ENCODE measurements at regions not wholly inside any gene's neighbourhood (a gene's known extent, or its start where the extent isn't known, plus 50 kb on each side); places are given as distances from the start of the nearest gene placed in this dataset.

DNA sequence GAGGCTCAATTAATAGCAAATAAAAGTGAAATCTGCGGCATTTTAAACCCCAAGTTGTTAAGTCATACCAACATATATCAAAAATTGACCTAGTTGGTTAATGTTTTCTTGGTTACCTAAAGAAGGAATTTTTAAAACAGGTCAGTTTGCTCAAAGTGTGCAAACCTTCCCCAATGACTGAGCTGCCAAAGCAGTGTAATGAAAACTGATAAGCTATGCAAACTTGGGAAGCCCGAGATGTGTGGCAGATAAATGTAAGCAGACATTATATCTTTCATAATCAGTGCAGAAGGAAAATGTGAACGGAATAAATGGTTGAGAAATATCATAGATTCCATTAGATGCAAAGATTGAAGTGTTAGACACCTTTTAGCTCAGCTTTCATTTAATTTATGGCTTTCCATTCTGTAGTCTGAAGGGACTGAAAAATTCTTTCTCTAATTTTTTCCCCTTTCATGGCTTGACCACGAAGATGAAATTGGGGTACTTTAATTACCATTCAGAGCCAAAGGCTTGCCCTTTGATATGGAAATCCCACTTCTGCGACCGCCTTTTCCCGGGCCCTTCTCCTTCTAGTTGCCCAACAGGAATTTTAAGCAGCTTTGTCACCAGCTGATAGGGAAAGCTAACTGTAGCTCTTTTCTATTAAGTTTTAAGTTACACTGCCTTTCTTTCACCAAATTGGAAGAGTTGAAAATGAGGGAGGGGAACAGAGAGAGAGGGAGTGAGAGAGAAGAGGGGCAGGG is 306.6 kb upstream of the SOX5 start:
- no peak for DNase-seq

DNA sequence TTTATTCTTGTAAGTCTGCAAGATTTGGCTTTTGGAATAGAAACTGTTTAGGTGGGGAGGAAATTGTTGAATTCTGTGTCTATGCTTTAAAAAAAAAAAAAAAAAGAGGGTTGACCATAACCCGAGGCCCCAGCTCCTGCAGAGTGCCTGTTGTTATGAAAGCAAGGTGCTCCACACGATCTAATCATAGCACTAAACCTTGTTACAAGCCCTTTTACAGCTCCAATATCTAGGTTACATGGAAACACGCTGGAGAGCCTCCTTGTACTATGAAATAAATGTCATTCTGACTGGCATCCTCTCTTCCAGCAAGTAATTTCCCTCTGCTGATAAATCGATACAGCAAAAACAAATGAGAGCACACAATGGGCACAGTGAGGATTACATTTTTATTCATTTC is 303.1 kb upstream of the SOX5 start:
- no peak for DNase-seq

DNA sequence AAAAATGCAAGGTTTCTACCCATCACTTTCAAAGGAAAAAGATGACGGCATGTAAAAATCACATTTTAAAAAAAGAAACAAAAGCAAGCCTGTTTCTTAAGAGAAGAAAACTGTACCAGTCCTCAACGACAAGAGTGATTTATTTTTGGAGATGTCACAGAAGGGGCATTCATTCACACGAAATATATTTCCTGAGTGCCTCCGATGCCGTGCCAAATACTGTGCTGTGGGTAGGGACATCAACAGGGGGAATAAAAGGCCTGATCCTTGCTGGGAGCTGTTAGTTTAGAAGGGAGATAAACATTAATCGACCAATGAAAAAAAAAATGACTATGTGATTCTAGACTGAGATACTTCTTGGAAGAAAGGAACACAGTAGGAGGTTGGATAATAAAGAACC is 297.5 kb upstream of the SOX5 start:
- no peak for DNase-seq

DNA sequence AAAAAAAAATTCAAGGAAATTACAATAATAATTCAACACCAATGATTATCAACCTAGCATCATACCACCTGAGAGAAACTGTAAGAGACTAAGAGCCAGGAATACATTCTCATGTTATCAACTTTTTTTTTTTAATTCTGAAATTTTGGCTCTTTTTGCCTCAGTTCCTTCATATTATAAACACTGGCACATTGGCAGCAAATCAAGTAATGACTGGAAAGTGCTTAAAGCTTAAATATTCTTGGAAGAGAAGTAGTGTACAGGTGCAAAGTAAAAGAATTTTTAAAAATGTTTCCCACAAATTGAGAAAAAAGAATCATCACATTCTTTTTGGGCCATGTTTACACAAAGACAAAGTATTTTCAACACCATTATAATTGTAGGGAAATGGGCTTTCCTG is 296.9 kb upstream of the SOX5 start:
- DNase-seq: no peak

DNA sequence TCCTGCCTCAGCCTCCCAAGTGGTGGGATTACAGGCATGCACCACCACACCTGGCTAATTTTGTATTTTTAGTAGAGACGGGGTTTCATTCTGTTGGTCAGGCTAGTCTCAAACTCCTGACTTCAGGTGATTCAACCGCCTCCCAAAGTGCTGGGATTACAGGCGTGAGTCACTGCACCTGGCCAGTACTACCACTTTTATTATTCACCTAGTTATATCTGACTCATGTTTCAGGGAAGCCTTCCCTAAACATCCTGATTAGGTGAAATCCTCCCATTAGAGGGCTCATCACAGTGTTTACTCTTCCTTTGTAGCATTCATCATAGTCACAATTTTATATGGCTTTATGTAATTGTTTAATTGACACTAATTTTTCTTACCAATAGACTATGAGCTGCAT is 295.3 kb upstream of the SOX5 start:
- no peak for DNase-seq

DNA sequence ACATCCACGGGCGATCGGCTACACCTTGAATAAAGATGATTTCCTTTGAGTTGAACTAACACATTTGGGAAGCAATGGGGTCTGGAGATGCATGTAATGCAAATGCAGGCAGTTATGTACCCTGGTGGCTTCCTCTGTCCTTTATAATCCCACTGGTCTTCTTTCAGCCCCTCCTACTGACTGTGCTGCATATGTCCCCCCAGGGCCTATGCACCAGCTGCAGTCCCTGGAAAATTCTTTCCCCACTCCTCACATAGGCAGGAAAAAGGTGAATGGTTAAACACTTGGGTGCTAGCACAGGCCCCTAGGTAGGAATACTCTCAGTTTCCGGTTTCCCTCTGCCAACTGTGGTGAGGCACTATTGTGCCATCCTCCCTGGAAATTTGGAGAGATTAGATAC is 294.8 kb upstream of the SOX5 start:
- DNase-seq: no peak

DNA sequence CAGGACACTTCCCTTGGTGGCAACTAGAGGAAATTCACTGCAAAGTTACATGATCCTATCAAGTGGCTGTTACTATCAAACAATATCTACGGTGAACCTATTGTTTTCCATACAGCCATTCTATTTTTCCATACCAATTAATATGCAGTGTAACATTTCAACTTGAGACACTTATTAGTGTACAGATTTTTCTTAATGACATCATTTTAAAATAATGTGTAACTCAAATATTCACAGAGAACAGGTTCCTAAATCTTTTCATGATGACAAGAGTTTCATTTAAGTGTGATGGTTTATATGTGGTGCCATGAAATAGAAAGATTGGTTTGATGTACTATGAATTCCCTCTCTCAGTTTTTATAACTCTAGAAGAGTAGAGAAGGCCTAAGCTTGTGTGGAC is 291.2 kb upstream of the SOX5 start:
- DNase-seq: no peak

DNA sequence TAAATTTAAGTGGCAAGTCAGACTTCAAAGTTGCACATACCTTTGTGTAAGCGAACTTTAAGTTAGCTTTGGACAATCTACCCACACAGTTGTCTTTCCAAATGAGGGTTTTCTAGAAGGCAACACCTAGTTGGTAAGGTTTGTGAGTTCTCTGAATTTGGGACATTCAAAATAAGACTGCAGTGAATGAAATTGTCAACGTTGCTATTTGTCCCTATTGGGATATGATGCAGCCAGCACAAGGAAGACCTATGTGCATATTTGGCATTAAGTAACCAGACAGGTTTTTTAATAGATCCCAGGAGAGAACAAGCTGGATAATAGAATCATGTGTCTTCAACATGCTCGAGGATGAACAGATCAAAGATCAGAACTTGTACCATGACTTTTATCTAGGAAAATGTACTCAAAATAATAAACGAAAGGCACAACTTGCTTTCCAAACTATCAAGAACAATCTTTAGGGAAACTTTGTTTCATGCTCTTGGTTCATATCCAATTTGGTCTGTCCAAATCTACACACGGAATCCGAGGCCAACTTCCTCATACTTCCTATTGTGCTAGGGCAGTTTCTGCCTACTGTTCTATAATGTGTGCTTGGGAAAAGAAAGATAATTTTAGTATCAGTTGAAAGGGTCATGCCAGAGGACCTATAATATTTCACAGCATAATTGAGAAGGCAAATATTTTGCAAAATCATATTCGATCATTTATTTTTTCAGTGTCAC is 284.2 kb upstream of the SOX5 start:
- DNase-seq: no peak

DNA sequence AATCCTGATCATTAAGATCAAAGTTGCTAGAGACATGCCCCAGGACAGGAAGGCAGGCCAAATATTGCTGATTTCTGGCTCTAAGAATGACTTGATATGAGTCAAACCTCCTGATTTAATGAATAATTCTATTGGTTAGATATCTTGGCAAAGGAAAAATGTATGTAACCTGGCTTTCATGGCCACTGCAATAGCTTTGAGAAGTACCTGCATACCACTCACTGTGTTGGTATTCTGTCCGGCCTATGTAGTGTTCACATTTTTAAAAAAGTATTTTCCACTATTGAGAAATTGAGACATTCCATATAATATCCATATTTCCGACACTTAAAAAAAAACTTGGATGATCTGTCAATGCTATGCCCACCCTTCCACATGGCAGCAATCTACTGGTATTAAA is 283.1 kb upstream of the SOX5 start:
- no peak for DNase-seq

DNA sequence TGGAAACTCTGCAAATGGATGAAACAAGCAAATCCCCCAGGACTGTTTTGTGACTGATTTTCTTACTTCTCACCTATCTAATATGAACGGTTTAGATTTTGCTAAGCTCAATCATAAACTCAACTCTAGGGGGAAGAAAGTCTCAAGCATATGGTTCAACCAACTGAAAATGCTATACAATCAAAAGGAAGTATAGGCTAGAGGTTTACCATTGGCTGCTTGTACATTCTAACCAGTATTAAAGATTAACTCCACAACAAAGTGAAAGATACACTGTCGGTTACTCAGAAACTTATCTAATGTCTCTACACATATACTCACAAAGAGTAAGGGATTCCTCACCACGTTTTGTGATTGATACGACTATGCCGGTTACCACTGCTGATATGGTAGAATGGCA is 281.8 kb upstream of the SOX5 start:
- DNase-seq: no peak

DNA sequence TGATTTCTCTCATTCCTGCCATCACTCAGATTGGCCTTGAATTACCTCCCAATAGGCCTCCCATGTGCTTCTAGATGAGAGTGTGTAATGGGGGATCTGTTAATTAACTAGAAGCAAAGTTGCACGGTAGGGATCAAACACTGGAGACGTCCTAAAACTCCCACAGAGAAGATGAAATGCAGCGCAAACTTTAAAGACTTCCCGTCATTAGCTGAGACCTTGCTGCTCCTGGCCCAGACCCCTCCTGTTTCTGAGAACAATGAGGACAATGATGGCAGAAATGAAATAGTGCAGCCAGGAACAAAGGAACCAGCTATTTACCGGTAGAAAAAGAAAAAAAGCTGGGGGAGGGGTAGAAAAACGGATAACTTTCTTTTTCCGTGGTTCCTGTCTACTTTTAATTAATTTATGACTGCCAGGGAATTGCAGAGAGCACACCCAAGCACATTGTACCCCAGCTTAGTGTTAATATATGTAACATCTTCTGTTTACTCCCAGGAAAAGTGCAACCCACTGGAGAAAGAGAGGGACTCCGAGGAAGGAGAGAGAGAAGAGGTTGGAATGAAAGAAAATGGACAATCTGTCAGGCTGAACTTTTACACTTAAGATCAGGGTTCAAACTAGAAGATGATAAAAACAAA is 280.7 kb upstream of the SOX5 start:
- no peak for DNase-seq

DNA sequence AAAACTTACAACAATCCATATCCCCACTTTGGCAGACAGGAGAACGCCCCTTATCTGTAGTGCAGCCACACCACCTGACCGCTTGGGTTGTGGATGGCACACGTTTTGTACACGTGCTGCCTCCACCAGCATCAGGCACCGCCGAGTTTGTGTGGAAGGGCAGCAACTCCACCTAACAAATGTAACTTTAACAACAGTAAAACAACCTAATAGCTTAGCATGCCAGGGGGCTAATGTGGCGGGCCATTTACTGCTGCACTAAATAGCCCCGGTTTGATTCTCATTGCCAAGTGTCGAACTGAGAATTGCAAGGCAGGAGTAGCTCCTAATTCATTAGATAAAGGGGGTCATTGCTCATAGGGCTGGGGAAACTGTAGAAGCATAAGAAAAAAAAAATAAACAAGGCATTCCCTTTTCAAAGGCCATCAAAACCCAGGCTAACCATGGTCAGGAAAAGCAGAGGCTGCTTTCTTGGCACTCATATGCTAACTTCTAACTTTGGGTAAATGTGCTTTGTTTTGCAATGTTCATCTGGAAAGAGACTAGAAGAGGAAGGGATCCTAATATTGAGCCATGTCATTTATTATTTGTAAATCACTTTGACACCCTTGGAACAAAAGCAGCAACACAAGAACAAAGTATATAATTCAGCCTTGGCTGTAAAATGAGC is 279.7 kb upstream of the SOX5 start:
- no peak for DNase-seq

DNA sequence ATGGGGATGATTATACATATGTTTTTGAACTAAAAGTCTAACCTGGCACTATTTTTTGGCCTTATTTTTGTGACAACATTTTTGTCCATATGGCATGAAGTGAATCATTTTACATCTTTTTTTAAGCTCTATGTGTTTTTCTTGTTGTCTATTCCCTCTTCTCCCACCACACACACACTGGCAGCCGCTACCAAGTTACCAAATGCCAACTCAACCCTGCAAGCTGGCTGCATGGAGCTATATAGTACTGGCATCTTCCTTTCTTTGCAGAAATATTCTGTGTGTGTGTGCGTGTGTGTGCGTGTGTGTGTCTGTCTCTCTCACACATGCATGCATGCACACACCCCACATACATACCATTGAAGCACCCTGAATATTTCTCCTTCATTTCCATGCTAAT is 278.9 kb upstream of the SOX5 start:
- DNase-seq: no peak

DNA sequence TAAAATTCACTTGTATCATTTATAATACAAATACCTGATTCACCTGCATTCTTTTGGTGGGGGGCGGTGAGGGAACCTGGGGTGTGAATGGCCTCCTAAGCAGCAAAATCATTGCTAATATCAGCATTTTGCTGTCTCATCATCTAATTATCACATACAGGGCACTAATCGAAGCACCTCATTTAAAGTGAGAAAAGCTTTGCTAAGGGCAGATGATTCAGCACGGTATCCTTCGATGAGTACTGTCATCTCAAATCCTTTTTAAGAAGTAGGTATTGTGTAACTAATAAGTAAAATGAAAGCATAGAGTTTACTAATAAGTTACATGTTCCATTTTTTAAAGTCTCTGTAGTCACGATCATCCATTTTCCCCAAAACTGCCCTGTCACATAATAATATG is 278.1 kb upstream of the SOX5 start:
- no peak for DNase-seq

DNA sequence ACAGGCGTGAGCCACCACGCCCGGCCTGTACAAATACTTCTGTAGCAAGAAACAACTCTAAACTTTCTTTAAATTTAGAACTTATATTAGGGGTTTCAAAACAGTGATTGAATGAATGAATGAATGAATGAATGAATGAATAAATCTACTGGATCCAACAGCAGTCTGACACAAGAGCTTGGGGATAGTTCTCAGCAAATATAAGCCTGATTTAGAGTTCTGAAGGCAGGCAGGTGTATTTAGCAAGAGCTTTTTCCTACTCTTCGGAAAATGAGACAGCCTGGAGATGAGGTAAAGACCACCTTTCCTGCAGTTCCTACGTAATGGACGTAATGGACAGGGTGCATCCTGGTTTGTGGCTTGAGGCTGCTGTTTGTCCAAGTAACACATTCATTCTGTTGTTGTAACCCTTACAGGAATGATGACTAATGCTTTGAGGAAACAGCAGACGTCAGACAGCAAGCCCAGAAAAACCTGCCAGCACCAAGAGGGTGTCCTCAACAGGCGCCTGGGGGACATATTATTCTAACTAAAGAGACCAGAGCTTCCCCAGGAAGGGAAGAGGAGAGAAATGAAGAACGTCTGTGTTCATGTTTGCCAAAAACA is 277.4 kb upstream of the SOX5 start:
- no peak for DNase-seq

DNA sequence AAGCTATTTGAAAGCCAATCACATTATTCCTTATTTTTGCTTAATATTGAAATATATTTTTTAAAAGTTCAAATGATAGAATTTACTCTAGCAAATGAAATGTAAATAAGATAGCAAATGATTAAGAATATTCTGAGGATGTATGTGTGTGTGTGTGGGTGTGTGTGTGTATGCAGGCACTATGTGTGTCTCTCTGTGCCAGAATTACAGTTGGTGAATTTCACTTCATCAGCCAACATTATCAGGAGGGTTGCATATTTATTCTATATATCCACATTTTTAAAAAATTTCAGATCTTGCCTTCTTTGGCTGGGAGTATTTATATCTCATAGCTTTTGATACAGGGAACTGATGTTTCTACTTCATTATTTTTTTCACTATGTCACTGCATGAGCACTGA is 274.9 kb upstream of the SOX5 start:
- DNase-seq: no peak

DNA sequence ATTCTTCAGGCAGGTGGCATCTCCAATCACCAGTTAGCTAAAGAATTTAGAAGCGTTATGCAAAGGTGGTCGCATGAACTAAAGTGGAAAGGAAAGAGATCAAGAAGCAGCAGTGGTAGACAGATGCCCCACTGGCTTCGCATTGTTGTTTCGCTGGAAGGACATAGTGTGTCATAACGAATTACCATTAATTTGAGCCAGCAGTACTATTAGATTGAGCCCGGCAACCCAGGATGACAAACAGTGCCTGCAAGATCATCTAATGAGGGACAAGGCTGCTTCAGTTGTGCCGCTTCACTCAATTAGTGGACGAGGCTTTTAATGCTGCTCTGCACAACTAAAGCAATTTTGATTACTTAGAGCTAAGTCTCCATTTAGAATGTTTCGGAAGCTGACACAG is 274.5 kb upstream of the SOX5 start:
- DNase-seq: no peak

DNA sequence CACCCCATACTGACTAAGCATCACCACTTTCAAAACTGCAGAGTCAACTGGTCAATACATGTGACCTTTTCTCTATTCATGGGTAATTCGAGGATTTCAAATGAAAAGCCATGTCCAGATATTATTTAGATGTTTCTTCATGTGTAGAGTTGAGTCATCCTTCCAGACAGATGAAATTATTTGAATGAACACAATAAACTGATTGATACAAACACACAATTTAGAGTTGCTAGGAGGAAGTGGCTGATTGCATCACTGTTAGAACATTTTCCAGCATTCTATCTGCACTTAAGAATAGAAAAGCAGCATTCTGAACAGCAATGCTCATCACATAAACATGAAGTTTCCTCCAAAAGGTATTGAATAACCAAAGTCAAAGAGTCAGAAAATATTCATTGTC is 273.5 kb upstream of the SOX5 start:
- DNase-seq: no peak

DNA sequence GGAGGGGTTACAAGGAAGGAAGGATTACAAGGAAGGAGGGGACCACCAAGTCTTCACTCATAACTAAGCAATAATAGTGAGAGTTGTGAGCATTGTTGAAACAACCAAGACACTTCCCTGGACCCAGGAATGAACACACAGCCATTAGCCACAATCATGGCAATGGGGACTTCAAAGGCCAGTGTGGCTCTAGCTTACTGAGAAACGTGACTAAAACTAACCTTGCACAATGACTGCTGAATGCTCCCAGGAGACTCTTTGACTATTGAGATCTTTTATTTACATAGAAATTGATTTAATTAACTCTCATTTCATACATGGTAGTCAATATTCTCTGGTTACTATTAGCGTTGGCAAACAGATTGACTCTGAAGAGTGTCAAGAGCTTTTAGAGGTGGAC is 263.0 kb upstream of the SOX5 start:
- DNase-seq: peak; percentile 45

DNA sequence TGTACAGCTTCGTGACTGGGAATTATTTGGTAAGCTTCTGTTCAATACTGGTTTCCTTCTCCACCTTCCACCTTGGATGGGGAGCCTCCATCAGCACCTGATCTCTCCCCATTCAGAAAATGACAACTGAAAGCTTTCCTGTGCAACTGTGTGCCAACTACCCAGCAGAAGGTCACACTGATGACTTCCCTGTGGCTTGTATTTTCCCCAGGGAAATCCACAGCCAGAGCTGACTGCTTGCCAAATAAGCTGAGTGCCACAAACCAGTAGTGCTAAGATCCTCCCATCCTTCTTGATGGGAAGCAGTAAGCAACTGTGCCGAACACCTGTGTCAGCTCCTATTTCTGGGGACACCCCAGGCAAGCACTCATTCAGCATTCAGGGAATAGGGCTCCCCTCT is 257.2 kb upstream of the SOX5 start:
- no peak for DNase-seq

DNA sequence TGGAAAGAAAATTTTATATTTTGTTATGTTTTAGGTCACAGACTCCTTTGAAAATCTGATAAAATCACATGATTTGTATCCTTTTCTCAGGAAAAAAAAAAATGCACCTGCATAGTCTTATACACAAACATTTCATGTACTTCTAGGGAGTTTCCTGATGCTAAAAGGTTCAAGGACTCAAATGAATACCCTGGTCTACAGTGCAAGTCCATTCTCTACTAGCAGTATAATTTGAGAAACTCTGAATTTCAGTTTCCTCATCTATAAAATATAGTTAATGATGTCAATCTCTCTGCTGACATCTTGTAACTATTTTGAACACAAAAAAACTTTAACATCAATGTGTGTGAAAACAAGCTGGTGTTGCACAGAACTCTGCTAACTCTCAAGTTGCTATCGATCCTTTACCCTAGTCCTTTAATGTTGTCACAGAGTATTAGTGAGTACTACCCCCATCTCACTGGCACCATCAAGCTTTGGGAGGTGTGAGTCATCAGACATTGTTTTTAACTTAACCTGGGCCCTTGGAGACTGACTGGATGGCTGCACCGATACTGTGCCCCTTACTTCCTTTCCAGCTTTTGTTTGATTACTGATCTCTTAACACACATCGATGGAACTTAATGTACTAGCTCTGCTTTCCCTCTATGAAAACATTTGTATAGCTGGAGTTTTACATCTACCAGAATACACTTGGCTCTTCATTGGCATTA is 251.9 kb upstream of the SOX5 start:
- no peak for DNase-seq

DNA sequence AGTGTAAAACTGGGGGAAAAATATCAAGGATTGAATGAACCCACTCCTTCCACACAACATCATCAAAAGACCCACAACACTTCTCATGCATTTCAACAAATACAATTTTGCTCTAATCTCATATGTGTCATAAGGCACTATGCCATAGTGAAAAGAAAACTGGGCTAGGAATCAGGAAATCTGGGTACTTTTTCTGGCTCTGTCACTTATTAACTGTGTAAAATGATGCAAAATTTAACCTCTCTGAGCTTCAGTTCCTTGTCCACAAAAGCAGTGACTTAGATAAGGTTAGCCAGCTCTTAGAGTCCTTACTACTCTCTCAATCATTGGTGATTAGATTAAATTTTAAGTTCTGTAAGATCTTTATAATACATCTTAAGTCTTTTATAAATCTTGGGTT is 250.5 kb upstream of the SOX5 start:
- DNase-seq: no peak
